Caki2 (cell line): ENCODE measurements at regions not wholly inside any gene's neighbourhood (a gene's known extent, or its start where the extent isn't known, plus 50 kb on each side); places are given as distances from the start of the nearest gene placed in this dataset.

Experiments
- DNase-seq: peaks from one replicate; pipeline ENCODE4 v3.0.0-alpha.2; 2015; ENCODE audit warnings: low read depth
- in situ Hi-C: cut with HindIII; loops from 2 replicates; pipeline ENCODE4 v1.10.0; 2016; ENCODE audit warnings: low sequenced_read_pairs, low pct_unique_long_range_greater_than_20kb, mixed read lengths

GRCh38 chr16:11432856-11433395, 87.7 kb downstream of the RMI2 start:
- DNase-seq, result no peak
- in situ Hi-C loops, result no loop called here

- in situ Hi-C loops, result no loop called here
- no peak for DNase-seq
Observed at GRCh38 chr16:11435576-11435975, 90.3 kb downstream of the RMI2 start.

- in situ Hi-C loops, result no loop called here
- DNase-seq, result no peak
Observed at GRCh38 chr16:11437069-11437468, 91.8 kb downstream of the RMI2 start.

DNA sequence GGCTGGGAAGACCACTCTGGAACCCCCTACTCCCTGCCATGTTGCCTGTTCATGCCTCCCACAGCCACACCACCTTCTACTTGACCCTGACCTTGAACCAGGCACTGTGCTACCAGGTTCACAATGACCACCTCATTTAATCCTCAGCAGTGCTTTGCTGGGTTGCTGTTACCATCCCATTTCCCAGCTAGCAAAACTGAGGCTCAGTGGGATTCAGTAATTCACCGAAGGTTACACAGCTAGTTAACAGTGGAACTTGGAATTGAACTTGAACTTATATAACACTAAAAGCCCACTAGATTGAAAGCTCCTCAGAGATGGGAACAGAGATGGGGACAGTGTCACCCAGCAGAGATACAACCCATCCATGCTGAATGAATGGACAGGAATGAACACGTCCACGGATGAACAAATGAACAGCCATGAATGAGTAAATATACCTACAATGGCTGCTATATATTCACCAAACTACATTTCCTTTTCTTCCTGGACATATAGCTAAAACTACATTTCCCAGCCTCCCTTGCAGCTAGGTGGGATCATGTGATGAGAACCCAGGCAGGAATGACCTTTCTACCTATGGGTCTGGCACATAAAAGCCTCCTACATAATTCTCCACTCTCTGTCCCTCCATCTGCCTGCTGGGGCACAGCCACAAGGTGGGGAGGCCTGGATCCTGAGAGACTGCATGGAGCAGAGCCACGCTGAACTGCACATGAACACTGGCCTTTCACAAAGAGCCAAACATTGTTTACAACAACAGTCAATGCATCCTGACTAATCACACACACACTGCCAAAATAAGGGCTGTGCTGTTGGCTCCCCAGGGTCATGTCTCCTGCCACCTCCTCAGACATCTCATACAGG, 94.8 kb downstream of the RMI2 start:
- peak; percentile 18 for DNase-seq
- in situ Hi-C loops, result no loop called here

GRCh38 chr16:11440657-11441012, 95.4 kb downstream of the RMI2 start:
- in situ Hi-C loops, result no loop called here
- DNase-seq, result no peak

GRCh38 chr16:11445486-11445885, 100.2 kb downstream of the RMI2 start:
- in situ Hi-C loops, result no loop called here

DNA sequence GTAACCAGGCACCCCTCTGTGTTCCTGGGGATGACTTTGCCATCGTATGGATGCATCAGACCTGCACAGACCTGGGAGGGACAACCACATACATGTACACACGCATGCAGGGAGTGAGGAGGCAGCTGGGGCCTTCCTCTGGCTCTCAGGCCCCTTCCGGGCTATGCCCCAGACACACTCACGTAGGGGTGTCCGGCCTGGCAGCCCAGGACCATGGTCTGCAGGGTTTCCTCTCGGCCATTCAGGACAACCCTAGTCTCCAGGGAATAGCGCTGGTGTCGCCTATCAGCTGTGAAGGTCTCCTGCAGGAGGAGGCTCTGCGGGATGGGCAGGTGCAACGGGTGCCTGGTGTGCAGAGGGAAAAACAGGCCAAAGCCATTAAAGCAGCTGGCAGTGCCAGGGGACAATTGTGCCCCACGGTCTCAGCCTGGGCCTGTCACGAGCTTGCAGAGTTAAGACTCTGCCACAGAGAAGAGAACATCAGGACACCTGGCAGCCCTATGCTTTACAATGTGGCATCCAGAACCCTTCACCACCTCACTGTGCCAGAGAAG, 101.4 kb downstream of the RMI2 start:
- DNase-seq, result no peak
- in situ Hi-C loops, result no loop called here

More at GRCh38 chr16:11445486-11445885, 100.2 kb downstream of the RMI2 start:
- DNase-seq, result no peak

DNA sequence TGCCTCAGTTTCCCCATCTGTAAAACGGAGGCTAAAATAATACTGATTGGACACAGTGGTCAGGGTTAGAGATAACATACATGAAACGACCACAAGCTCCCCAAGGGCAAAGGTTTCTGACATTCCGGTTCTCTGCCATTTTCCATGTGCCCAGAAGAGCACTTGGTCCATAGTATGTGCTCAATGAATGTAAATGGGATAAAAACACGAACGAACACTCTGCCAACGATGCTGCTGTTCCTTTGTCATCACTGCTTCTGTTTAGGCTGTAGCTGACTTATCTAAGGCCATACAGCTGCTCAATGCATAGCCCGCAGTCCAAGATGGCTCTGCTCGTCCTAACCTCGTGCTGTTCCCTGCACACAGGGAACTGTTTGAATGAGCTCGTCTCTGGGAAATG, 102.0 kb downstream of the RMI2 start:
- DNase-seq, result no peak
- in situ Hi-C loops, result no loop called here

- DNase-seq, result no peak
- in situ Hi-C loops, result no loop called here
Observed at GRCh38 chr16:11447836-11448235, 102.6 kb downstream of the RMI2 start.

DNA sequence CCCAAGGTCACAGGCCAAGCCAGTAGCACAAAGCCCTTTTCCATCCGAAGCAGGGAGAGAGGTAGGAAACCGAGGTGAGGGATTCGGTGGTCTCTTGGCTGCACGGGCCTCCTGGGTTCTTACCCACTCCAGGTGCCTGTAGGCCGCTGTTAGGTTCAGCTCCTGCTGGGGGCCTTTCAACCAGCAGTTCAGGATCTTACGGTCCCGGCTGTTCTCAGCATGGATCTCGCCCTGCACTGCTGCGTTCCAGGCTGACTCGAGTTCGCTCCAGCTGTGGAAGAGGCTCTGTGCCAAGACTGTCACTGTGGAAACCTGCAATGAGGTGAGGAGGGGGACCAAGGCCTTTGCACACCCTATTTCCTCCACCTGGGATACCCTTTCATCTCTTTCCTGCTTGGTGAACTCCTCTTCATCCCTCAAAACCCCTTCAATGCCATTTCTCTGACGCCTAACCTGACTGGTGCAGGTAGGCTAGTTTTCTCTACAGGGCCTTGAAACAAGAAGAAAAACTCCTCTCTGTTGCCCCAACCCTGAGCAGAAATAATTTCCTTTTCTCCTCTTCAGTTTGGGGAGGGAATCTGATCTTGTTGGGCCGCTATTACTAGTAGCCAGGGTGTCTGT, 103.6 kb downstream of the RMI2 start:
- in situ Hi-C loops, result no loop called here
- DNase-seq, result no peak

DNA sequence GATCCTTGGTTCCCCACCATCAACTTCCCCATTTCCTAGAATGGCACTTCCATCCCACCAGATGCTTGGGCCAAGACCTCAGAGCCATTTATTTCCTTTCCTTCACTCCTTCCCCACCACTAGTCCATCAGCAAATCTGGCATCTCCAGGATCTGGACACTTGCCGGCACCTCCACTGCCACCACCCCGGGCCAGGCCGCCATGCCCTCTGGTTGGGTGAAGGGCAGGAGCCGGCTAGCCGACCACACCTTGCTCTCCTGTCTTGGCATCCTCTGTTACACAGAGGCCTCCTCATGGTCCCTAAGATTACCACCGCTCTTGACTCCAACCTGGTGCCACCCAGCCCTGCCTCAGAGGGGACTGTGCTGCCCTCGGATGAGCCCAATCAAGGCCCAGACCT, 104.5 kb downstream of the RMI2 start:
- in situ Hi-C loops, result no loop called here
- no peak for DNase-seq

- no peak for DNase-seq
- in situ Hi-C loops, result no loop called here
Observed at GRCh38 chr16:11450136-11450535, 104.9 kb downstream of the RMI2 start.

DNA sequence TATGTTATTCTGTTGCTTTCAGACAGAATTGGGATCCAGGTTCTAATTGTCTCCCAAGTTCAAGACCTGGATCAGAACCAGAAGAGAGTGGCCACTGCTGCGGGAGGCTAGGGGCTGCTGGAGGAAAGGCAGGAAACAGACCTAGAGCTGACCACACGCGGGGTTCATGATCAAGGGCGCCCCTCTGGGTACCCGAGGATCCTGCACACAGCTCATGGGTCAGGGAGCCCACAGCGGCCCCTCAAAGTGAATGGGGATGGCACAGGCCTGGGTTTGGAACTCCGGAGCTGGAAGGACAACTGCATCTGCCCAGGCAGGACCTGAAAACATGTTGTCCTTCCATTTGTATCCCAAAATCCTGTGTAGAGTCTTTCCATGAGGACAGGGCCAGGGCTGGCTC, 107.0 kb downstream of the RMI2 start:
- in situ Hi-C loops, result no loop called here
- no peak for DNase-seq

GRCh38 chr16:11452746-11453389, 107.6 kb downstream of the RMI2 start:
- in situ Hi-C loops, result no loop called here
- no peak for DNase-seq

GRCh38 chr16:11456741-11457140, 111.5 kb downstream of the RMI2 start:
- DNase-seq, result no peak
- in situ Hi-C loops, result no loop called here

DNA sequence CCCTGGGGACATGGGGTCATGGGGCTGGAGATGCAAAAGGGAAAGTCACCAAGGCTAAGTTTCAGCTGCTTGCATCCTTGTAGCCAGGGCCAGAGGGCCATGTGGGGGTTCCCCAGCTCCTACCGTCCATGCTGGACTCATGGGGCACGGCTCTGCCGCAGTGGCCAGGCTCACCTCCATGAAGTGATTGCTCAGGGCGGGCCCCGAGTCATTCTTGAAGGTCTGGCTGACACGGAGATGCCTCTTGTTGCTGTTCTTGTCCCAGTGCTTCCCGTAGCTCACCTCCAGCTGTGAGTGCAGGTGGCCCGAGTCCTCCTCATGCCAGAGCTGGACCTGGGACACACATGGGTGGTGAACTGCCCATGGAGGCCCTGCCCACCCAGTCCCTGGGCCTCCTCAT, 114.5 kb downstream of the RMI2 start:
- no peak for DNase-seq
- in situ Hi-C loops, result no loop called here

GRCh38 chr16:11460820-11461594, 115.7 kb downstream of the RMI2 start:
- no peak for DNase-seq
- in situ Hi-C loops, result no loop called here

- no peak for DNase-seq
- in situ Hi-C loops, result no loop called here
Observed at GRCh38 chr16:11461595-11461990, 116.3 kb downstream of the RMI2 start.
